ENCODE measurements at regions not wholly inside any gene's neighbourhood (a gene's known extent, or its start where the extent isn't known, plus 50 kb on each side); places are given as distances from the start of the nearest gene placed in this dataset.

DNA sequence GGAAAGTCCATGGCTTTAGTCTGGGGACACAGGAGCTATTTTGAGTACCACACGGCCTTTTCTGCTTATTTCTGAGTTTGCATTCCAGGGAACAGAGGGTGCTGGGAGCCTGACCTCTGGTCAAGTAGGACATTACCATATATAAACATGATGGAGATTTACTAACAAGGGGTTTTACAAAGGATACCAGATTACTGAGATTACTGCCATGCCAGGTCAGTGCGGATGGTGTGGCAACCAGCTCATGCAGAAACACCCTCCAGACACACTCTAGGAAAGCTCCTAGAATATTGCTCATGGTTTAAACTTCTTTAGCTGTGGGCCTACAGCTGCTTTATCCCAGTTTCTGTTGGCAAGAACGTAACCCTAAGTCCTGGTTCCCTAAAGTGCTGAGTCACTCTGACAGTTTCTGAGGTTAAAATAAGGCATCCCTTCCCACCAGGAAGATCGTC is 54.3 kb upstream of the AGTR1 start:
- Histone ChIP-seq H3K9me2 (replicated peaks; ENCODE audit: control insufficient read depth, low read length) (no peaks in the 10 kb centered on the region), H3K27me3 (ENCODE audit: control insufficient read depth, low read length) (no peaks in the 10 kb centered on the region), H3K36me3 (ENCODE audit: control insufficient read depth, low read length) (no peaks in the 10 kb centered on the region), H3K4me1 (ENCODE audit: control insufficient read depth, low read length) (no peaks in the 10 kb centered on the region), H3K4me3 (ENCODE audit: low read length) (no peak overlapping the region), H3K27ac (ENCODE audit: low read depth, low read length) (no peak overlapping the region), H4K20me1 (ENCODE audit: control insufficient read depth, insufficient read depth, low read depth, low read length) (no peaks in the 10 kb centered on the region), H3K79me2 (ENCODE audit: control insufficient read depth, low read length) (no peaks in the 10 kb centered on the region), H3K9me3 (ENCODE audit: control insufficient read depth, insufficient read depth, low read length) (no peaks in the 10 kb centered on the region), H3F3A (ENCODE audit: control insufficient read depth, insufficient read depth) (no peaks in the 10 kb centered on the region), H3K4me2 (ENCODE audit: low read length) (no peak overlapping the region)
- TF ChIP-seq CTCF (IDR thresholded peaks at IDR 0.05; ENCODE audit: low read depth, low read length, poor library complexity, severe bottlenecking) (no peak), EZH2phosphoT487 (IDR thresholded peaks at IDR 0.05; ENCODE audit: borderline replicate concordance, low read length) (no peak)

DNA sequence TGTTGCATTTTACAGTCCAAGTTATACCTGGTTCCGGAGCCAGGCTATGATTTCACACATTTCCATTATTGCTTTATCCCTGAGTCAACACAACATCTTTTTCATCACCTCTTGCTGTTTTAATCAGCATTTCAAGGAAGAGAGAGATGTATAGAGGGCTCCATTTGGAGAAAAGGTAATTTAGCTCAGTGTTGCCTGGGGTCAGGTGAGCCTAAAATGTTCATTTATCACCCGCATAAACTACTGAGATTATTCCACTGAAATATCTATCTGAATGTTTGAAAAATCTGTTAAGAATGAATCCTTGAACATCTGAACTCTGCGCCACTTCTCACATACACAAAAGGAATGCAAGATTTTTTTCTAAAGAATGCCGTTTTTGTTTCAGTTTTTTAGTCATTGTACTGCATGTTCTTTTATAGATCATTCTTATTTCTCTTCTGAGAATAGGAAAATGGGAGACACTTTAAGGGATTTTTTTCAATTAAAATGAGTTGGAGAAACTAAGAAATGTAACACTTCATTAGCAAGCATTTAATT is 51.5 kb upstream of the AGTR1 start:
- no peaks in the 10 kb centered on the region for H3K9me2 ChIP-seq (replicated peaks; ENCODE audit: control insufficient read depth, low read length)
- H3K27ac ChIP-seq (ENCODE audit: low read depth, low read length), result no peak overlapping the region
- H3K4me2 ChIP-seq (ENCODE audit: low read length), result no peak overlapping the region
- H3F3A ChIP-seq (ENCODE audit: control insufficient read depth, insufficient read depth), result no peaks in the 10 kb centered on the region
- no peak overlapping the region for H3K4me3 ChIP-seq (ENCODE audit: low read length)
- no peaks in the 10 kb centered on the region for H3K9me3 ChIP-seq (ENCODE audit: control insufficient read depth, insufficient read depth, low read length)
- no peaks in the 10 kb centered on the region for H3K4me1 ChIP-seq (ENCODE audit: control insufficient read depth, low read length)
- no peaks in the 10 kb centered on the region for H3K27me3 ChIP-seq (ENCODE audit: control insufficient read depth, low read length)
- H3K36me3 ChIP-seq (ENCODE audit: control insufficient read depth, low read length), result no peaks in the 10 kb centered on the region
- no peaks in the 10 kb centered on the region for H4K20me1 ChIP-seq (ENCODE audit: control insufficient read depth, insufficient read depth, low read depth, low read length)
- TF ChIP-seq CTCF (IDR thresholded peaks at IDR 0.05; ENCODE audit: low read depth, low read length, poor library complexity, severe bottlenecking), result no peak
- no peak for TF ChIP-seq EZH2phosphoT487 (IDR thresholded peaks at IDR 0.05; ENCODE audit: borderline replicate concordance, low read length)
- no peaks in the 10 kb centered on the region for H3K79me2 ChIP-seq (ENCODE audit: control insufficient read depth, low read length)
